ENCODE measurements at regions not wholly inside any gene's neighbourhood (a gene's known extent, or its start where the extent isn't known, plus 50 kb on each side); places are given as distances from the start of the nearest gene placed in this dataset.

DNA sequence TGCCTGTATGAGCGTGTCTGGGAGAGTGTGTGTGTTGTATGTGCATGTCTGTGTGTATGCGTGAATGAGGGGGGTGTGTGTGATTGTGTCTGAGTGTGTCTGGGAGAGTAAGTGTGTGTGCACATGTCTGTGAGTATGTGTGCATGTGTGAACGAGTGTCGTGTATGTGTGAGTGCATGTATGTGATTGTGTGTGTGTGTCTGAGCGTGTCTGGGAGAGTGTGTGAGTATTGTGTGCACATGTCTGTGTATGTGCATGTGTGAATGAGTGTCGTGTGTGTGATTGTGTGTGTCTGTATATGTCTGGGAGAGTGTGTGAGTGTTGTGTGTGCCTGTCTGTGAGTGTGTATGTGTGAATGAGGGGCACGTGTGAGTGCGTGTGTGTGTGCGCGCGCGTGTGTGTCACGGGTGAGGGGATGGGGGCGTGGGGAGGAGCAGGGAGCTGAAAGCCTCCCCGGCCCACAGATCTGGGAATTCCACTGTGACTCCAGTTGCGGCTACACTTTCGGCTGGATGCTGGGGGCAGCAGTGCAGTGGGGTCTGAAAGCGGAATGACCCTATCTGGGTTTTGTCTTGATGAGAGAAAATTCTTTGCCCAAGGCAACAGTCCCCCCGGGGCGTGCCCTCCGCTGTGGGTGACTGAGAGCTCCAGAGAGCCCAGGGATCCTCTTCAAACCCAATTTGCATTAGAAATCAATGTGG is 138.1 kb upstream of the MED13L start:
- TF ChIP-seq POLR2A (IDR thresholded peaks at IDR 0.05; ENCODE audit: extremely low read depth, insufficient read length), result no peak
- no peak for TF ChIP-seq MYC (IDR thresholded peaks at IDR 0.05; ENCODE audit: low read depth, low read length)
- no peak for TF ChIP-seq CTCF (IDR thresholded peaks at IDR 0.05; ENCODE audit: low read depth, low read length)
- no peak for TF ChIP-seq MAX (IDR thresholded peaks at IDR 0.05; ENCODE audit: low read depth, low read length)
- no peak for DNase-seq (ENCODE audit: low read depth)
- H3K4me3 ChIP-seq (ENCODE audit: low read depth, low read length), result no peak overlapping the region

DNA sequence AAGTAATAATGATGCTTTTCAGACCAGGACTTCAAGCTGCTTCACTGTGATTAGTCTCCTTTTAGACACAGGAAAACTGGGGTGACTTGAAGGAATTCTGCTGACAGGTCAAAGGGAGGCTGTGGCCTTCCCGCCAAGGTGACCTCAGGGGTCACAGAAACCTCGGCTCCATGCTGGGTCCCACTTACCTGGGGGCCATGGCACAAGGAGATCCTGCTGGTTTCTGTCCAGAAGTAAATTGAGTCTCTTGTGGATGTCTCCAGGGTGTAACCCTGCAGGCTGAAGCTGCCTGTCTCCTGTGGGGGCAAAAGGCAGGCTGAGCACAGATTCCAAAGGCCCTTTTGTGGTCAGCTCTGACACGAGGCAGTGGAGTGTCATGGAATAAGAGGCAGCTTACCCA is 138.7 kb upstream of the MED13L start:
- no peak for DNase-seq (ENCODE audit: low read depth)
- no peak overlapping the region for H3K4me3 ChIP-seq (ENCODE audit: low read depth, low read length)
- TF ChIP-seq MAX (IDR thresholded peaks at IDR 0.05; ENCODE audit: low read depth, low read length) (no peak), POLR2A (IDR thresholded peaks at IDR 0.05; ENCODE audit: extremely low read depth, insufficient read length) (no peak), CTCF (IDR thresholded peaks at IDR 0.05; ENCODE audit: low read depth, low read length) (no peak), MYC (IDR thresholded peaks at IDR 0.05; ENCODE audit: low read depth, low read length) (no peak)

DNA sequence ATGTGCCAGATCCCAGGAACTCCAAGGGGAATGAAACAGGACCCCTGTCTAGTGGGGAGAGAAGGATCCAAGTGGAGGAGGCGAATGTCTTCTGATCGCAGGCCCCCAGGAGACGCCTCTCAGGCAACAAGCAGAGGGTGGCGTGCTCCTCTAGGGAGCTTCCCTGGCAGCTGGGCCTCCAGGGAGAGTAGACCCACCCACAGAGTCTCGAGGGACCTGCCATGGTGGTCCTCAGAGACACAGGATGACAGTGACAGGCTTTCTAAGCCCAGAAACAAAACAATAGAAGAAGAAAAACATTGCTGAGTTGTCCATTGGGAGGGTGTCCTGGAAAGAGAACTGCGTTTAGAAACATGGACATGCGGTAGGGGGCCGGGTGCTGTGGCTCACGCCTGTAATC is 140.6 kb upstream of the MAP1LC3B2 start:
- DNase-seq (ENCODE audit: low read depth), result peak; percentile 94

GRCh38 chr12:116420227-116420880 is 138.8 kb upstream of the MAP1LC3B2 start:
- TF ChIP-seq MAX (IDR thresholded peaks at IDR 0.05; ENCODE audit: low read depth, low read length) (no peak), CTCF (IDR thresholded peaks at IDR 0.05; ENCODE audit: low read depth, low read length) (no peak), MYC (IDR thresholded peaks at IDR 0.05; ENCODE audit: low read depth, low read length) (no peak), POLR2A (IDR thresholded peaks at IDR 0.05; ENCODE audit: extremely low read depth, insufficient read length) (no peak)
- no peak for DNase-seq (ENCODE audit: low read depth)
- H3K4me3 ChIP-seq (ENCODE audit: low read depth, low read length), result no peak overlapping the region

More for the DNA sequence above, 140.6 kb upstream of the MAP1LC3B2 start:
- H3K4me3 ChIP-seq (ENCODE audit: low read depth, low read length), result no peak overlapping the region
- TF ChIP-seq MYC (IDR thresholded peaks at IDR 0.05; ENCODE audit: low read depth, low read length) (no peak), CTCF (IDR thresholded peaks at IDR 0.05; ENCODE audit: low read depth, low read length) (no peak), POLR2A (IDR thresholded peaks at IDR 0.05; ENCODE audit: extremely low read depth, insufficient read length) (no peak), MAX (IDR thresholded peaks at IDR 0.05; ENCODE audit: low read depth, low read length) (no peak)

GRCh38 chr12:116421785-116422538 is 137.2 kb upstream of the MAP1LC3B2 start:
- DNase-seq (ENCODE audit: low read depth), result no peak
- TF ChIP-seq POLR2A (IDR thresholded peaks at IDR 0.05; ENCODE audit: extremely low read depth, insufficient read length) (no peak), MYC (IDR thresholded peaks at IDR 0.05; ENCODE audit: low read depth, low read length) (no peak)

DNA sequence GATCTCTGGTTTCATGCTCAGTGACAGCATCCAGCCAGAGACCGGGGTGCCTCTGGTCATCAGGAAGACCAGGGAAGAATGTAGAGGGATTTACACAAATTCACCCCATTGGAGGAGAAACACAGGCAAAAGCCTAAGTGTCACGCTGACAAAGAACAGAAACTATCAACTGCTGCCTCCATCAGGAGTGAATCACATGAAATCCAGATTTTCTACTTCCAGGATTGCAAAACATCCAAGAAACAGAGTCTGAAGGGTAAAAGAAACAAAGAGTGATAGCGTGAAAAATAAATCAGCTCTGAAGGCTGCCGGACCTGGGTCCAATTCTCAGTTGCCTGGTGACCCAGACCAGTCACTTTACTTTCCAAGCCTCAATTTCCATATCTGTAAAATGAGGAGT is 136.1 kb upstream of the MAP1LC3B2 start:
- no peak for DNase-seq (ENCODE audit: low read depth)
- TF ChIP-seq POLR2A (IDR thresholded peaks at IDR 0.05; ENCODE audit: extremely low read depth, insufficient read length) (no peak), MAX (IDR thresholded peaks at IDR 0.05; ENCODE audit: low read depth, low read length) (no peak), CTCF (IDR thresholded peaks at IDR 0.05; ENCODE audit: low read depth, low read length) (no peak), MYC (IDR thresholded peaks at IDR 0.05; ENCODE audit: low read depth, low read length) (no peak)
- no peak overlapping the region for H3K4me3 ChIP-seq (ENCODE audit: low read depth, low read length)

More at GRCh38 chr12:116421785-116422538, 137.2 kb upstream of the MAP1LC3B2 start:
- H3K4me3 ChIP-seq (ENCODE audit: low read depth, low read length), result no peak overlapping the region
